ENCODE measurements at regions not wholly inside any gene's neighbourhood (a gene's known extent, or its start where the extent isn't known, plus 50 kb on each side); places are given as distances from the start of the nearest gene placed in this dataset.

- TF ChIP-seq ZNF512 (tag; IDR thresholded peaks at IDR 0.05), result no peak
- TF ChIP-seq TEAD1 (CRISPR knock-in tag; IDR thresholded peaks at IDR 0.05), result no peak
- no peak for TF ChIP-seq PBX2 (CRISPR knock-in tag; IDR thresholded peaks at IDR 0.05; ENCODE audit: low read depth)
- no peak for TF ChIP-seq PBX2 (tag; conservative IDR thresholded peaks at IDR 0.05; ENCODE audit: low read depth)
- no peak for TF ChIP-seq ZNF384 (IDR thresholded peaks at IDR 0.05; ENCODE audit: low read depth, low read length)
- no peak for TF ChIP-seq BRD4 (IDR thresholded peaks at IDR 0.05)
- TF ChIP-seq TAL1 (IDR thresholded peaks at IDR 0.05), result no peak
Observed at GRCh38 chr12:115650026-115650425, 627.5 kb downstream of the MED13L start (continued).

GRCh38 chr12:115648463-115648862 is 629.0 kb downstream of the MED13L start:
- H3K27me3 ChIP-seq (ENCODE audit: control insufficient read depth in 2 of 2, insufficient read depth in 2 of 2, low read length in 2 of 2), result no peaks in the 10 kb centered on the region
- ATAC-seq (no peak), DNase-seq (ENCODE audit: extremely low read depth in 1 of 4, low spot score in 3 of 4) (no peak), FAIRE-seq (no peak)
- ChIA-PET CTCF (ENCODE audit: low intra/inter-chr PET ratio) (no interaction called here), POLR2A (no interaction called here)
- H3K36me3 ChIP-seq (ENCODE audit: control insufficient read depth, insufficient read depth, low read length), result no peaks in the 10 kb centered on the region
- no peaks in the 10 kb centered on the region for H3K9me1 ChIP-seq (ENCODE audit: control insufficient read depth, insufficient read depth, low read length)
- no peaks in the 10 kb centered on the region for H4K20me1 ChIP-seq (replicated peaks; ENCODE audit: control insufficient read depth, insufficient read depth, low read length)
- intact Hi-C loops (cut with micrococcal nuclease) (no loop called here), in situ Hi-C loops (cut with MboI) (no loop called here)
- H3K4me3 ChIP-seq, result no peak overlapping the region
- H3K9ac ChIP-seq (ENCODE audit: insufficient read depth in 1 of 2, low read depth in 2 of 2, low read length in 2 of 2), result no peak overlapping the region
- no peaks in the 10 kb centered on the region for H3K9me3 ChIP-seq (replicated peaks; ENCODE audit: control insufficient read depth, insufficient read depth, low read depth, low read length)
- no peaks in the 10 kb centered on the region for H3K79me2 ChIP-seq (ENCODE audit: control insufficient read depth, insufficient read depth, low read length)
- H2AFZ ChIP-seq (ENCODE audit: low read depth, low read length), result no peak overlapping the region
- no peak overlapping the region for H3K4me2 ChIP-seq (ENCODE audit: insufficient read depth, low read length)
- no peak overlapping the region for H3K27ac ChIP-seq (ENCODE audit: extremely low read depth, low read depth, low read length)
- H3K4me1 ChIP-seq (replicated peaks in 1 of 2; ENCODE audit: control insufficient read depth in 2 of 2, insufficient read depth in 2 of 2, low read length in 2 of 2), result no peaks in the 10 kb centered on the region
- TF ChIP-seq CEBPB (tag; IDR thresholded peaks at IDR 0.05), result peak; percentile 21; the same call in 1 of the 2 replicates
- TF ChIP-seq NFE2 (IDR thresholded peaks at IDR 0.05; ENCODE audit: low read depth), result no peak
- no TSS peak for BruUV-seq (replicated peaks)
- WGBS (ENCODE audit: insufficient coverage, low coverage, missing lambda C conversion rate), result 0% methylated on average over 1 of the region's 1 CpG

Measured in K562 (cell line).